GM19438 (cell line): ENCODE measurements at regions not wholly inside any gene's neighbourhood (a gene's known extent, or its start where the extent isn't known, plus 50 kb on each side); places are given as distances from the start of the nearest gene placed in this dataset.
"Not testable (repeated sequence)": the region's sequence is repeated elsewhere in the genome, so short reads cannot be mapped to it uniquely, and the experiment has no call there.

Experiments
- ATAC-seq: cut with Tn5 transposase; IDR thresholded peaks from one replicate; pipeline ENCODE4 v1.9.1; 2021; ENCODE audit warnings: low read depth; ENCODE audit not compliant: unreplicated experiment

GRCh38 chr2:224263571-224264043, 138.3 kb downstream of the FAM124B start:
- no peak for ATAC-seq

DNA sequence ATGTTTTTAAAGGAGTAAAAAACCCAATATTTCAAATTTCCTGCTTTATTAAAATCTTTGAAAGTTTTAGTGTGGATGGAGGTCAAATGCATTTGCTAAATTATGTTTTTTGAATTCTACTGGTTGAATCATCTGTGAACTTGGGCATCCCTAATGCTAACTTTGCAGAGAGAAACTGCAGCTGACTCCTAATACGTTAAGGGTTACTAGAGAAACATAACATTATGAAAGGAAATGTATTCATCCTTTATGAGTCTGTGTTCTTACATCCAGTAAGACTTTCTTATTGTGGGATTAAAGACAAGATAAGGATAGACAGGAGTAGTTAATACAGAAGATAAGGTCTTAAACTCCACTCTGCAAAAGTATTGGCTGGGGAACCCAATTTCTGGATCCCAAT, 140.6 kb downstream of the FAM124B start:
- ATAC-seq, result no peak

DNA sequence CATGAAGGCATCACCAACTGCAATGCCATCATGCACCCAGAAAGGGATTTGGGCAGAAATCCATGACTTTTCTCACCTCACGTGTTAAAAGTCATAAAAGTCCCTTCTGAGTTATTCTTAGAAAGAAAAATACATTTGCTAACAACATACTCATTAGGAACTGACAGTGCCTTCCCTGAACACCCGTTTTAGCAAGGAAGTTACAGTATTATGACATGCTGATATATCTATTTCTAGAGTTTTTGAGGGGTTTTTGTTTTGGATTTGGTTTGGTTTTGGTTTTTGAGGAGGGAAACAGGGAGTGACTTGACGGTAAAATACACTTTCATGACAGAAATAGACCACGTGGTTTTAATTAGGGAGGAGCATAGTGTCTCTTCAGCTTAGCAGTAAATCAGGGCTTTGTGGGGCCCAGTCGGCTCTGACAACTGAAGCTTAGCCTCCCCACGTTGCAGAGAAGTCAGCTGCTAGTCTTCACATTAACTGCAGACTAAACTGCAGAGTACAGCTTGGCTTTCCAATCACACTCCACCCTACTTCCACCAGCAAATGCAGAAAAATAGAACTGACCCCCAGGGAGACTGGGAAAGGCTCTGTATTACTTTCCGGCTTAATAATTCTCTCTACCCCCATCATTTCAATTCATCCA, 141.4 kb downstream of the FAM124B start:
- ATAC-seq, result no peak

DNA sequence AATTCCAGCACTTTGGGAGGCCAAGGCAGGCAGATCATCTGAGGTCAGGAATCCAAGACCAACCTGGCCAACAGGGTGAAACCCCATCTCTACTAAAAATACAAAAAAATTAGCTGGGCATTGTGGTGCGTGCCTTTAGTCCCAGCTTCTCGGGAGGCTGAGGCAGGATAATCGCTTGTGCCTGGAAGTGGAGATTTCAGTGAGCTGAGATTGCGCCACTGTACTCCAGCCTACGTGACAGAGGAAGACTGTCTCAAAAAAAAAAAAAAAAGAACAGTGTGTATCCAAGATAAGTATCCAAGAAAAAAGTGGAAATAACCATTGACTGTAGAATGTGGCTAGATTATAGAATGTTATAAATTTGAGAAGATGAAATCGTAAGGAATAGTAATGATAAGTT, 142.1 kb downstream of the FAM124B start:
- ATAC-seq, result no peak

DNA sequence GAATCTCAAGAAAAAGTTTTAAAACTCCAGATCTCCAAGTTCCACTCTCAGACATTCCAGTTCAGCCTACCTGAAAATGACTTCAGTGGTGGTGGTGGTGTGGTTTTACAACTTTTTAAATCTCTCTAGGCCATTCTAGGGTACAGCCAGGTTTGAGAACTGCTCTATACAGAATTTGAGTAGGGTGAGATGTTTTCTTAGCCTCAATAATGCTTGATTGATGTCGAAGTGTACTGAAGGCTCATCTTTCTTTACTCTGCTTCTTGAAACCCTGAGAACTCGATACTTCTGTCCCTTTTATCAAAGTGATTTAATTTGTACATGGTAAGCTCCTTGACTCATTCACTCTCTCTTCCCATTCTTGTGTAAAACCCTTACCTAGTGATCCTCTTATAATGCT, 143.8 kb downstream of the FAM124B start:
- no peak for ATAC-seq

GRCh38 chr2:224257156-224257555, 144.8 kb downstream of the FAM124B start:
- no peak for ATAC-seq

- no peak for ATAC-seq
These were observed 148.4 kb downstream of the FAM124B start for GRCh38 chr2:224253464-224253863.

- ATAC-seq, result no peak
These were observed 149.3 kb downstream of the FAM124B start for GRCh38 chr2:224252631-224253030.

DNA sequence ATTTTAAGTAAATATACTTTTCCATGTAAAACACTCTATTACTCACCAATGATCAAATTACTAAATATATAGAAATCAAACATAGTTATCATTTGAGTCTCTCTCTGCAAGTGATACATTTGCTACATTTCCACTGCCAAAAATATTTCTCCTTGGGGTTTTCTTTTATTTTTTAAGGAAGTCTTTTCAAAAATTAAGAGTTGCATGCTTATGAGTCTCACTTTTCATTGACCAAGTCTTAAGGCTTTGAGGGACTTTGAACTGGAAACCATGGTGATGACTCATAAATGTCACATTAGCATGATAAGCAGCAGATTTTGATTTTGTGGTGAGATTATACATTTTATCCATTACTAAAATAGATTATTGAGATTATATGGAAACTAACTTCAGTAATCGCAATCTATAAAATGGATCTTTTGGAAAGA, 152.9 kb downstream of the FAM124B start:
- no peak for ATAC-seq

DNA sequence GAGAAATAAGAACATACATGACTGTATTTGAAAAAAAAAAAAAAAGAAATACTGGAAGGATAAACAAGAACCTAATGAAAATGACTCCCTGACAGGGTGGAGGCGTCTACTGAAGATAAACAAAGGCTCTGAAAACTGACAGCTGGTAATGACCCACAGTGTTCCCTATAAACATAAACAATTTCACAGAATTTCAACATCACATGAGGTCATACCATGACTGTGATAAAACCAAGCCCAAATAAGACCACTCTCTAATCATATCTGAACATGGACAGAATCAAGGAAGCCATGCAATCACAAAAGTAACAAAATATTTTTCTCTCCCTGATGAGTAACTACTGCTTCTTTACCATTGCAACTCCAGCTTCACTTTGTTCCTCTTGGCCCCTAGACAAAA, 159.3 kb downstream of the FAM124B start:
- ATAC-seq, result no peak

- no peak for ATAC-seq
These were observed 160.1 kb downstream of the FAM124B start for GRCh38 chr2:224241812-224242211.

GRCh38 chr2:224241001-224241400, 160.9 kb downstream of the FAM124B start:
- ATAC-seq, result no peak

- ATAC-seq, result no peak
These were observed 177.9 kb downstream of the FAM124B start for GRCh38 chr2:224223851-224224555.

- ATAC-seq, result no peak
These were observed 178.9 kb downstream of the FAM124B start for GRCh38 chr2:224222974-224223373.

DNA sequence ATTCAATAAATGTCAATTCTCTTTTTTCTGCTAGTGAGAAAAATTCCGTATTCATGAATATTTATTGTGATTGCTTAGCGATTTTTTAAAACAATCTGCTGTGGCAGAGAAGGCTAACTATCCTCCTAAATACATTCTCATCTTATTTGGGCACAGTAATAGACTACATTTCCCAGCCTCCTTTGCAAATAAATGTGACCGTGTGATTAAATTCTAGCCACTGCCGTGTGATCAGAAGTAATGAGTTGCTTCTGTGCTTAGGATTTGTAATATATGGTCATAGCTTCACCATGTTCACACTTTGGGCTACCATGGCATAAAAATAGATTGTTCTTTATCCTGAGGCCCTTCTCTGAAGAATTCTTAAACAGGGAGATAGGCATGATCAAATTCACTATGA, 179.6 kb downstream of the FAM124B start:
- ATAC-seq, result no peak

- ATAC-seq, result no peak
These were observed 180.4 kb downstream of the FAM124B start for GRCh38 chr2:224221455-224221913.

GRCh38 chr2:224220586-224221255, 181.2 kb downstream of the FAM124B start:
- ATAC-seq, result no peak

DNA sequence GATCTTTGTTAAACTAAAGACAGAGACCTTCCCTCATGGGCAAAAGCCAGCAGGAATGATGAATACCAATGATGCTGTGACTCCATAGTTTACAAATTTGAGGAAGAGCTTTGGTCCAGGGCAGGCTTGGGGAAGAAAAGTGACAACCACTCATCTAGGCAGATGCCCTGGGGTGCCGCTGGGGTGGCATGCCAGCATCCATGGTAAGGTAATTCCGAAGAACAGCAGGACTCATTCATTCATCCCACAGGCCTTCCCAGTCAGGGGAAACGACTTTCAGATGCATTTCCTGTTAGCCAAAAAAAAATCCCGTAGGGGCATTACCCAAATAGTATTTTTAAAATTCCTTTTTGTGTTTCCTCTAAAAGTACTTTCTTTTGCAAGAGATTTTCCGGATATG, 180.7 kb upstream of the SERPINE2 start:
- no peak for ATAC-seq

- no peak for ATAC-seq
These were observed 178.9 kb upstream of the SERPINE2 start for GRCh38 chr2:224217962-224218347.

- ATAC-seq, result no peak
These were observed 178.3 kb upstream of the SERPINE2 start for GRCh38 chr2:224217233-224217961.

GRCh38 chr2:224215611-224216010, 176.5 kb upstream of the SERPINE2 start:
- not testable (repeated sequence) for ATAC-seq
